Pancreas (tissue), 10 donors: ENCODE measurements at regions not wholly inside any gene's neighbourhood (a gene's known extent, or its start where the extent isn't known, plus 50 kb on each side); places are given as distances from the start of the nearest gene placed in this dataset.
A peak's percentile ranks its signal among the peaks of the same experiment; 100 is the strongest.
"Not testable (repeated sequence)": the region's sequence is repeated elsewhere in the genome, so short reads cannot be mapped to it uniquely, and the experiment has no call there.

ENCODE experiments used
- ATAC-seq, 4 donors: fragments of 200-7000 bp; cut with Tn5 transposase; one replicate each; pipeline versions ENCODE4 v1.8.0 to v1.9.1; 2020; ENCODE audit warnings: mild to moderate bottlenecking in 4 of 4, moderate library complexity in 4 of 4
- DNase-seq, 6 donors: peaks; one replicate each; pipeline ENCODE4 v3.0.0-alpha.2; 2020
- FAIRE-seq: peaks from 2 replicates; lab custom pipeline; 2012; peaks lifted over from hg19 to GRCh38; lab: Jason Lieb, UNC
- H3K27ac ChIP-seq, 4 donors: fragments of 200-600 bp; sonication (generic); 1 replicate in 3 of 4; 2 replicates in 1 of 4; pipeline versions ENCODE4 v1.5.0 to v1.8.0; 2020
- H3K27me3 ChIP-seq, 4 donors: fragments of 200-600 bp; one replicate each; pipeline ENCODE4 v1.8.0; 2021
- H3K36me3 ChIP-seq, 3 donors: fragments of 200-600 bp; sonication (generic) in 1 of 3; one replicate each; pipeline versions ENCODE4 v1.5.0 to v1.8.0; 2020 to 2021
- H3K4me1 ChIP-seq, 3 donors: fragments of 200-600 bp; one replicate each; pipeline ENCODE4 v1.8.0; 2021
- H3K4me3 ChIP-seq, 4 donors: fragments of 200-600 bp; sonication (generic) in 2 of 4; one replicate each; pipeline versions ENCODE4 v1.5.0 to v1.8.0; 2020 to 2021
- H3K9me3 ChIP-seq, 4 donors: fragments of 200-600 bp; one replicate each; pipeline ENCODE4 v1.8.0; 2021
- WGBS, 2 donors: extraction: QIAGEN DNeasy Blood & Tissue Kit; methylation state at CpG; one replicate each; pipeline ENCODE4 v1.1.7; 2013; 5-methylcytosine and 5-hydroxymethylcytosine counted together
- intact Hi-C, 3 donors: fragments of 100-400 bp; cut with DNase I; formaldehyde crosslinking; loops; one replicate each; pipeline versions ENCODE4 v1.11.1 to v1.14.2; 2022
- TF ChIP-seq, protein P1 (sequence below), 4 donors: fragments of 200-600 bp; sonication (generic) in 3 of 4; IDR thresholded peaks; one replicate each; pipeline versions ENCODE4 v1.5.0 to v1.8.0; 2021; ENCODE audit warnings: antibody characterized with exemption in 4 of 4
- donor health status: healthy with polysubstance abuse.
- donor health status: DM: no; HTN: no; CAD: no; lungs with moderate emphysema.
- donor health status: DM: no; HTN: no; CAD: no.
- donor health status: control.
- donor health status: control.
- donor health status: Bipolar disorder and iron deficiency.
- donor health status: DM: yes; HTN: yes; CAD: no.
- donor health status: DM: no; HTN: no; CAD: no.
- donor health status: DM: no; HTN: no; CAD: no.
- donor health status: DM: yes; HTN: yes; CAD: no.

DNA sequence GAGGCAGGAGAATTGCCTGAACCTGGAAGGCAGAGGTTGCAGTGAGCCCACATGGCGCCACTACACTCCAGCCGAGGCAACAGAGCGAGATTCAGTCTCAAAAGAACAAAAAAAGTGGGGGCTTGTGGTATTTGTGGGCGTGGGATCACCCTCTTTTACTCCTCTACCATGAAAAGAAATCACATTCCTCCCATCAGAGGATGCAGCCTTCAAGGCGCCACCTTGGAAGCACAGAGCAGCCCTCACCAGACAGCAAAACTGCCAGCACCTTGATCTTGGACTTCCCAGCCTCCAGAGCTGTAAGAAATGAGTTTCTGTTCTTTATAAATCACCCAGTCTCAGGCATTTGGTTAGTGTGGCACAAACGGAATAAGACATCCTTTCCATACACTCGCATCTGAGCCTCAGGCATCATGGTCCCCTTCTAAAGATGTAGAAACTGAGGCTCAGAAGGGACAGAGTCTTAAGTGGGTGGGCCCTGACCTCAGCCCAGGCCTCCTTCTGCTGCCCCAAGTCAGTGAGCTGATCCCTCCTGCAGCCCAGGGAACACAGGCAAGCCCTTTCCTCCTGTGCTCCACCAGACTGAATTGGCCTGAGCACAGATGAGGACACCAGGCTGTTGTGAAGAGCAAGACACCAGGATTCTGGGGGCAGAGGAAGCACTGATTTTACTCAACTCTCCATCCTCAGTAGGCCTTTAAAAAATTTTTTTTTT, 201.7 kb upstream of the LINGO1 start:
- Histone ChIP-seq H3K27me3 (no peaks in the 10 kb centered on the region), H3K4me3 (no peak overlapping the region), H3K4me1 (no peaks in the 10 kb centered on the region), H3K36me3 (no peaks in the 10 kb centered on the region), H3K9me3 (no peaks in the 10 kb centered on the region), H3K27ac (no peak overlapping the region)
- ATAC-seq (no peak), DNase-seq (peak in 1 of 6 donors; percentile 5), FAIRE-seq (no peak)
- intact Hi-C loops, result no loop called here
- TF ChIP-seq, protein P1, sequence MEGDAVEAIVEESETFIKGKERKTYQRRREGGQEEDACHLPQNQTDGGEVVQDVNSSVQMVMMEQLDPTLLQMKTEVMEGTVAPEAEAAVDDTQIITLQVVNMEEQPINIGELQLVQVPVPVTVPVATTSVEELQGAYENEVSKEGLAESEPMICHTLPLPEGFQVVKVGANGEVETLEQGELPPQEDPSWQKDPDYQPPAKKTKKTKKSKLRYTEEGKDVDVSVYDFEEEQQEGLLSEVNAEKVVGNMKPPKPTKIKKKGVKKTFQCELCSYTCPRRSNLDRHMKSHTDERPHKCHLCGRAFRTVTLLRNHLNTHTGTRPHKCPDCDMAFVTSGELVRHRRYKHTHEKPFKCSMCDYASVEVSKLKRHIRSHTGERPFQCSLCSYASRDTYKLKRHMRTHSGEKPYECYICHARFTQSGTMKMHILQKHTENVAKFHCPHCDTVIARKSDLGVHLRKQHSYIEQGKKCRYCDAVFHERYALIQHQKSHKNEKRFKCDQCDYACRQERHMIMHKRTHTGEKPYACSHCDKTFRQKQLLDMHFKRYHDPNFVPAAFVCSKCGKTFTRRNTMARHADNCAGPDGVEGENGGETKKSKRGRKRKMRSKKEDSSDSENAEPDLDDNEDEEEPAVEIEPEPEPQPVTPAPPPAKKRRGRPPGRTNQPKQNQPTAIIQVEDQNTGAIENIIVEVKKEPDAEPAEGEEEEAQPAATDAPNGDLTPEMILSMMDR (IDR thresholded peaks at IDR 0.05), result no peak
- WGBS, 2 donors, result 91 to 93% methylated on average over 7 of the region's 7 CpGs

DNA sequence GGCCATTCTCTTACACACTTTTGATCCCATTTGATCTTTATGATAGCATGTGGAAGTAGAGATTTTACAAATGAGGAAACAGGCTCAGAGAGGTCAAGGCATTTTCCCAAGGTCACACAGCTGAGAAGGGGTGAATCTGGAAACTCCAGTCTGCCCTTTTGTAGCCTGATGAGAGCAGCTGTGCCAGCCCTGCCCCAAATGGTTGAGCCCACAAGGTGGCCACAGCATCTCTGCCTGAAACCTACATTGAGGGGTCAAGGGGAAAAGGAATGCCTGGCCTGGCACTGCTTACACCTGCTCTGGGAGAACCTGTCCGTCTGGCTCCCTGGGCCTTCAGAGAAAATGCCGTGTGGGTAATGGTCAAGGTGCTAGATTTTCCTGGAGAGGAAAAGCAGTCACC, 200.2 kb upstream of the LINGO1 start:
- H3K27me3 ChIP-seq, result no peaks in the 10 kb centered on the region
- WGBS, 2 donors, result 33 to 38% methylated on average over 2 of the region's 2 CpGs
- no peak for ATAC-seq
- no peaks in the 10 kb centered on the region for H3K4me1 ChIP-seq
- TF ChIP-seq, protein P1 (IDR thresholded peaks at IDR 0.05), result no peak
- H3K9me3 ChIP-seq, result no peaks in the 10 kb centered on the region
- DNase-seq, result no peak
- no peak overlapping the region for H3K4me3 ChIP-seq
- FAIRE-seq, result no peak
- H3K27ac ChIP-seq, result no peak overlapping the region
- intact Hi-C loops, result no loop called here
- H3K36me3 ChIP-seq, result no peaks in the 10 kb centered on the region

DNA sequence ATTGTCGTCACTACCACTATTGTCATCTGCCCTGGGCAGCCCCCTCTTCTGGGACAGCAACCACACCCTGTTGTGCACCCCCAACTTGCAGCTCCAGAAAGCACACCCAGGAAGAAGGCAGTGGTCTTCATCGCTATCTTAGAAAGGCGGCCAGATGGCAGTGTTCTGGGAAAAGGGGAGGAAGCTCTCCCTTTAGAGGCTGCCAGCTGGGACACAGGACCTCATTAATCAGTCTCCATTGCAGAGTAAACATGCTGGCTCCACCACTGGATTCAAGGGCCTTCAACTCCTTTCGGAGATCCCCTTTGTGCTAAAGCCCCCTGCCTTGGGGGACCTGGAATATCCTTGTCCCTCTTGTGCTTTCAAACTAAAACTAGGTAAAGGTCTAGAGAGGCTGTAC, 199.3 kb upstream of the LINGO1 start:
- DNase-seq (peak in 1 of 6 donors; percentile 6), ATAC-seq (no peak), FAIRE-seq (no peak)
- WGBS, 2 donors, result 66 to 80% methylated on average over 4 of the region's 4 CpGs
- intact Hi-C loops, result no loop called here
- Histone ChIP-seq H3K27me3 (no peaks in the 10 kb centered on the region), H3K4me1 (no peaks in the 10 kb centered on the region), H3K4me3 (no peak overlapping the region), H3K9me3 (no peaks in the 10 kb centered on the region), H3K36me3 (no peaks in the 10 kb centered on the region), H3K27ac (no peak overlapping the region)
- TF ChIP-seq, protein P1 (IDR thresholded peaks at IDR 0.05), result no peak

DNA sequence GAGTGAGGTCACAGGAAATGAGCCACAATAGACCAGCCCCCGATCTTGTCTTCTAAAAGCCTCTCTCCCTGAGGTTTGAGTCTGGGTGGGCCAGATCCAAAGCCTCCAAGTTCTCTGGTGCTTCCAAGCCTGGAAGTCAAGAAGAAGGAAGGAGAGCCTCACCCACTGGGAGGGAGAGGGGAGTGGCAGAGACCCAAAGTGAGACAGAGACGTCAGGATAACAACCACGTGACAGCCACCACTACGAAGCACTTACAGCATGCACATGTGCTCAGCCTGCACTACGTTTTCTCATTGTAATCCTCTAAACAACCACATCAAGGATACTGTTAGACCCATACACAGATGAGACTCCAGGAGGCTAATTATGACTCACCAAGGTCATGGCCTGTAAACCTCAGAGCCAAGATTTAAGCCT, 197.3 kb upstream of the LINGO1 start:
- TF ChIP-seq, protein P1 (IDR thresholded peaks at IDR 0.05), result no peak
- Histone ChIP-seq H3K36me3 (no peaks in the 10 kb centered on the region), H3K9me3 (no peaks in the 10 kb centered on the region), H3K27me3 (no peaks in the 10 kb centered on the region), H3K27ac (no peak overlapping the region), H3K4me1 (no peaks in the 10 kb centered on the region), H3K4me3 (no peak overlapping the region)
- intact Hi-C loops, result no loop called here
- no peak for FAIRE-seq
- peak in 2 of 4 donors; percentile 21 to 23 for ATAC-seq
- peak in 1 of 6 donors; percentile 24 for DNase-seq
- WGBS, 2 donors, result 68 to 71% methylated on average over 5 of the region's 5 CpGs

DNA sequence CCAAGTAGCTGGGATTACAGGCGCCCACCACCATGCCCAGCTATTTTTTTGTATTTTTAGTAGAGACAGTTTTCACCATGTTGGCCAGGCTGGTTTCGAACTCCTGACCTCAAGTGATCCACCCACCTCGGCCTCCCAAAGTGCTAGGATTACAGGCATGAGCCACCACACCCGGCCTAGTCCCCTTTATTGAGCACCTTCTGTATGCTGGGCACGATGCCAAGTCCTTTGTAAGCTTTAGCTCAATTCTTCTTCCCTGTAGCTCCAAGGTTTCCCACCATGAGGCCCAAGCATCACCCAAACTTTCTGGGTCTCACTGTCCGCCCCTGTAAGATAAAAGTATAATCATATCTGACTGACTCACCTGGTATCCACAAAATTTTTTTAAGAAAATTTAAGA, 196.6 kb upstream of the LINGO1 start:
- not testable (repeated sequence) for ATAC-seq, FAIRE-seq
- peak in 1 of 6 donors; percentile 14 for DNase-seq

More for the DNA sequence above, 196.6 kb upstream of the LINGO1 start:
- 78 to 84% methylated on average over 6 of the region's 6 CpGs for WGBS, 2 donors
- not testable (repeated sequence) for H3K36me3 ChIP-seq, H3K27me3 ChIP-seq, H3K9me3 ChIP-seq, H3K27ac ChIP-seq, H3K4me3 ChIP-seq, H3K4me1 ChIP-seq
- intact Hi-C loops, result loop anchor here in 1 of 3 donors (10.0 kb wide), 1 partner anchor 195 kb away; the partner anchor contains the start of gene LINGO1
